Forelimb muscle (tissue), 1 donor: ENCODE measurements at regions not wholly inside any gene's neighbourhood (a gene's known extent, or its start where the extent isn't known, plus 50 kb on each side); places are given as distances from the start of the nearest gene placed in this dataset.

Source experiments
- DNase-seq: peaks from one replicate; pipeline ENCODE4 v3.0.0-alpha.2; 2013; ENCODE audit warnings: low read depth

DNA sequence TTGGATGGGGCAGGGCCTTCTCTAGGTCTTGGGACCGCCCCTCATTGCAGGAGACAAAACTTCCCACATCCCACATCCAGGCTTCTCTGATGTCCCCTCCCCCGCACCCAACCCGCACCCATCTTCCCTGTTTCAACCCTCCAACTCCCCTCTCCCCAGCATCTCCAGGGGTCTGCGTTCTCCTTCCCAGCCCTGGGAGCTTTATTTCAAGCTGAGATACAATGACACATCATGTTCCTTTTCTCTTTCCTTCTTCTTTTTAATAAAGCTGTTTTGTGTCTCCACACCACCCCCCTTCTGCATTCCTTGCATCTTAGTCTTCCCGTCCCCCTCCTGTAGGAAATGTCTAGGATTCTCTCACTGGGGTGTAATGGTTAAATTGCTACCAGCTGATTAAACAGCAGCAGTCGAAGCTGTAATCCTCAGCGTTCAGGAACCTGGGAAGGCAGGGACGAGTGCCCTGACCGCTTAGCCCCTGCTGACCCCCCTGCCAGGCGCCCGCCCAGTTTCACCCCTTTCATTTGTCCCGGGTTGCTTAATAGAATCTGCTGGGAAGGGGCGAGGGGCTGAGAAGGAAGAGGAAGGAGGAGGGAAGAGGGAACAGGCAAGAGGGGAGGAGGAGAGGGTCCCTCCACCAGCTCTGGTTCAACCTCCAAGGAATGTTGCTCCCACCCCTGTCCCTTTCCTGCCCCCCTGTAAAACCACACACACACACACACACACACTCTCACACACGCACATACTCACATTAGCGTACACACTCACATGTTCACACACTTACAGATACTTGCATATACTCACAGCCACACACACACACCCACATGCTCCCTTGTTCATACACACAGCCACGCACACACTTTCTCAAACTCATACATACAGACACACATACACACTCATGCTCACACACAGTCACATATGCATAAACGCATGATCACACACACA lies 104.5 kb upstream of the MED13L start:
- no peak for DNase-seq

DNA sequence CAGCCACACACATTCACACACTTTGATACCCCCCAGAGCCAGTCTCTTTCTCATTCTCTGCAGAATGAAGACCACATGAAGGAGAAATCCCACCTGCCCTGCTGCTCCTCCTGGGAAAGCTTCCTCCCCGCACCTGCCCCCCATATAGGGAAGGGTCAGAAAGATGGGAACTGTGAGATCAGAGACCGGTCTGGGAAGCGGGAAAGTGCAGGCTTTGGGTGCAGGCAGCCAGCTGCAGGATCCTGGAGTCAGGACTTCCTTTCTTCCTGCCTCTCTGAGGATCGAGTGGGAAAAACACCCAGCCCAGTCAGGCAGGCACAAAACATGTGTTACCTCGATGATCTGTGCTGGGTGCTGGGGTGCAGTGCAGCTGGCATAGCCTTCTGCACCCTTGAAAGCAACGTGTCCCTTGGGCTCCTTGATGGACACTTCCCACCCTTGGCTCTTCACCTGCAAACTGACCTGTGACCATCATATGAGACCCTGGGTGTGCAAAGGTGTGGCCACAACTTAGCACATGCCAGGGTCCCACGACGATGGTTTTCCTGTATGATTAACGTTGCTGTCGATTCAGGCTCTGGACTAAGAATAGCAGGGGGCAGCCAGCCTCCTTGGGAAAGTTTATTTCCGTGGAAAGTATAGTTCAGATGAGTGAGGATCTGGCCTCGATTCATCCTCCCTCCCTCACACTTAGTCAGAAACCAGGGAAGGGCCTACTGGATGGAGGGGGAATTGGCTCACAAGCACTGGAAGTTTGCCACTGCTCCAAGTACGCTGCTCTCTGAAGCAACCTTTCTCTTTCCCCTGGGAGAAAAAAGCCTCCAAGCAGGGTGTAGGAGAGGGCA lies 105.4 kb upstream of the MED13L start:
- DNase-seq = peak; percentile 88

DNA sequence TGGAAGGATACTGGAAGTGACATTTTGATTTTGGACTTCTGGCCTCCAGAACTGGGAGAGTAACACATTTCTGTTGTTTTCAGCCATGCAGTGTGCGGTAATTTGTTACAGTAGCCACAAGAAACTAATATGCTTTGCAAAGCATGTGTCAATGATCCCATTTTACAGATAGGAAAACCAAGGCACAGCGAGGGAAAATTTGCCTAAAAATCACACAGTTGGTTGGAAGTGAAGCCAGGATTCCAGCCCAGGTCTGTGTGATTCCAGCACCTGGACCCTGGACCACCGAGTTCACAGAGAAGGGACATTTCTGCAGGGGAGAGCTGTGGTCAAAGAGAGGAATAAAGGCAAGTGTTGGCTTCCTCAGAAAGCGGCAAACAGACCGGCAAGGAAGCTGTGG lies 106.7 kb upstream of the MED13L start:
- no peak for DNase-seq

DNA sequence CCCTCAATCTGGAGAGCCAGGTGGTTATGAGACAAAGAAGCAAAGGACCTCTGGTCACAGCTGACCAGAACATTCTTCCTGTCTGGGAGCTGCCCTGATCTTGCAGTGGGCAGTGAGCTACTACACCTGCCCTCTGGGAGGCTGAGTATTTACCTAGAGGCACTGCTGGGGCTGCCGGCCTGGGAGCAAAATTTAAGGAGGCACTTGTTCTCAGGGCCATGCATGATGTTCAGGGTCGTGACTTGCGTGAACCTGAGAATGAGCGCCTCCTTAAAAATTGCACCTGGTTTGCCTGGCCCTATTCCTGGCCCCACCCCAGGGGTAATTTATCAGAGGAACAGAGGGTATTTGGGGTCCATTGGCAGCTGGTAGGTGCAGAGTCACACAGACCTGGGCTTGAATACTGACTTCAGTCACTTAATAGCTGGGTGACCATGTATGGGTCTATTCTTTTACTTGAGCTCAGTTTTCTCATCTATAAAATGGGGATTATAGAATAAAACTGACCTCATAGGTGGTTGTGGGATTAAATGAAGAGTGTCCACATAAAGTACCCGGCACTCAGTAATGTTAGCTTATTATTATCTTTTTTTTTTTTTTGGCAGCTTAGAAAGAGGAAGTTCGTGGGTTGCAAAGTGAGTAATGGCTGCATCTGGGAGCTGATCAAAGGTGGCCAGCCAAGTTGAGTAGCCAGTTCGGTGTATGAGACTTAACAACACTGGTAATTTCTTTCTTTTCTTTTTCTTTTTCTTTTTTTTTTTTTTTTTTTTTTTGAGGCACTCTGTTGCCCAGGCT lies 107.4 kb upstream of the MED13L start:
- no peak for DNase-seq

DNA sequence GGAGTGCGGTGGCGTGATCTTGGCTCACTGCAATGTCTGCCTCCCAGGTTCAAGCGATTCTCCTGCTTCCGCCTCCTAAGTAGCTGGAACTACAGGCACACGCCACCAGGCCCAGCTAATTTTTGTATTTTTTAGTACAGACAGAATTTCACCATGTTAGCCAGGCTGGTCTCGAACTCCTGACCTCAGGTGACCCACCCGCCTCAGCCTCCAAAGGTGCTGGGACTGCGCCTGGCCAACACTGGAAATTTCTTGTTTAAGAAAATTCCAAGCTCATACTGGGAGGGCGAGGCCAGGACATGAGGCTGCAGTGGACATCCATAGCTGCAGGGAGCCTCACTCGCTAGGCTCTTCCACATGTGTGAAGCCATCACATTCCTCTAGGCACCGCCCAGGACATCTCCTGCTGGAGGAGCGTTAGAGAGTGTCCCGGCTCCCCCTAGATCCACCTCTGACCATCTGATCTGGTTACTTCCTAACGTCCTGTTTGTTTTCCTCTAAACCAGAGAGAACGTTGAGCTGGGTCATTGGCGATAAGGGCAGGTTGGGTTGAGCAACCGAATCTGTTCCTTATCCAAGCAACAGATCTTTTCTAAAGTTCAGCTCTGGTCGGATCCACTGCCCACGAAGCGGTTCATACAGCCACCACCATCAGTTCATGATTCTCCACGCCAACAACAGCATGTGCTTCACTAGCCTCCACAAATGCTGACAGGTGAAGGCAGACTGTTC lies 108.2 kb upstream of the MED13L start:
- DNase-seq = no peak

DNA sequence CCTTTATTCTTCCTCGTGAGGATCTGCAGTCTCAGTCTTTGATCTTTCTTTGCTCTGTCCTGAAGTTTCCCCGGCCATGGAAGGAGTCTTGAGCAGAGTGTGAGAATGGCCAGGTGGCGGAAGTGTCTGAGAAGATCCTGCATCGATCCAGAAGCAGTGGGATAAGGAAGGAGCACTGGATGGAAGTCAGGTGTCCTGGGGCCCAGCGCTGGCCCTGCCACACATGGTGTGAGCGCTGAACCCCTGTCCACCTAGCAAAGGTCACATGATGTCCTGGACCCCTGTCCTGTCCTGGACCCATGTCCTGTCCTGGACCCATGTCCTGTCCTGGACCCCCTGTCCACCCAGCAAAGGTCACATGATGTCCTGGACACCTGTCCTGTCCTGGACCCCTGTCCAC lies 111.8 kb upstream of the MED13L start:
- no peak for DNase-seq

DNA sequence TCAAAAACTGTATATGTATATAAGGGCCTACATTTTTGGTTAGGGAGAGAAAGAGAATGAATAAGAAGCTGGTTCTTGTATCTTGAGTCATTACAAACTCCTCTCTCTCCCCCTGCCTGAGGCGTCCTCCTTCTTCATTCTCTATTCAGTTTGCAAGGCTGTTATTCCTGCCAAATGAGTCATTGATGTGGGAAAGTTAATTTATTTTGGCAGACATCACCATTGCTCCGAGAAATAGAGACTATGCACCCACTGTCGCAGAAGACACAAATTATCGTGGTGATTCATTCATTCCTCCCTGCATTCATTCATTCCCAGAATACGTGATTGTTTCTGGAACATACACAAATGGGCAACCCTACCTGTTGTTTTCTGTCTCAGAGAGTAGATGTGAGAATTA lies 112.5 kb upstream of the MED13L start:
- no peak for DNase-seq

DNA sequence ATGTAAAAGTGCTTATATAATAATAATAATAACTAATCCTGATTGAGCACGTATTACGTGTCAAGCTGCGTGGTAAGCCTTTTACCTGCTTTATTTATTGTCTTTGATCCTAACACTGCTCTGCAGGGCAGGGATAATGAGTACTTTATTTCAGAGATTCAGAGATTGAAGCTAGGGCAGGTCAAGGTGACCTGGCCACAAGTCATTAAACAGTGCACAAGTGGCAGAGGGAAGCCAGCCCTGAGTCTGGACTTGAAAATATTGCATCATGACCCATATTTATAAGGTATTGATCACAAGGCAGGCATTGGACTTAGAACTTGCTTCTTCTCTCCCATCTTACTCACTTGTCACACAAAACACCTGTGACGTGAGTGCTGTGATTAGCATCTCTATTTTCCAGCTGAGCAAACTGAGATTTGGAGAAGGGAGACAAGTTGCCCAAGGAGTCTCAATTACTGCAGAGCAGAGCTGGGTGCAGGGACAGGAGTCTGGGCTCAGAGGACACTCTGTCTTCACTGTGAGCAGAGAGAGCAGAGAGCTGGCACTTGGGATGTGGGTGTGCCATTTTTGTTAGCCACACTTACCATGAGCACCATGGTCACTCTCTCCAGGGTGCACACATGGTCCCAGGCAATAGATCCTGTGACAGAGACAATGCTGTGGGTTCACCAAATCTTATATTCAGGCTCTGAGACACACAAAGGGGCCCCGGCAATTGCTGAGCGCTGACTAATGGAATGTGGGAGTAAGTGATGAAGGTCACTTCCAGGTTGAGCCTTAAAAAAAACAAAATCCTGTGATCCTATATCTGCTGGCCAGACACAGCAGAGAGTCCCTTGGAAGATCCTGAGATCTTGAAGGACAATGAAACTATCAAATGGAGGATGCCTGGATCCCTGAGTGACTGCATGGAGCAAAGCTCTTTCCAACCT lies 113.2 kb upstream of the MED13L start:
- no peak for DNase-seq

DNA sequence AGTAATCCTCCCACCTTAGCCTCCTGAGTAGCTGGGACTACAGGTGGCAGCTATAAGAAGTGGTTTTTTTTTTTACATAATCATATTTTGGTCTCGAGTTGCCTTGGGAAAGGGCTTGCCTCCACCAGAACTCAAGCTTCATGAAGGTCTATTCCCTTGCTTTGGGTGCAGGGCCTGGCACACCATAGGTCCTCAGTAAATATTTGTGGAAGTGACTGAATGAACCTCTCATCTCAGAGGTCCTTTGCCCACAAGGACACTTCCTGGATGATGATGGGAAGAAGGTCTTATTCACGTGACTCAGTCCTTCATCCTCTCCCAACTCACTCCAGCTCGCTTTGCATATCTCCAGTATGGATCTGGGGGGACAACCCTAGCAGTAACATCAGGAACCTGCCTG lies 114.0 kb upstream of the MED13L start:
- no peak for DNase-seq

DNA sequence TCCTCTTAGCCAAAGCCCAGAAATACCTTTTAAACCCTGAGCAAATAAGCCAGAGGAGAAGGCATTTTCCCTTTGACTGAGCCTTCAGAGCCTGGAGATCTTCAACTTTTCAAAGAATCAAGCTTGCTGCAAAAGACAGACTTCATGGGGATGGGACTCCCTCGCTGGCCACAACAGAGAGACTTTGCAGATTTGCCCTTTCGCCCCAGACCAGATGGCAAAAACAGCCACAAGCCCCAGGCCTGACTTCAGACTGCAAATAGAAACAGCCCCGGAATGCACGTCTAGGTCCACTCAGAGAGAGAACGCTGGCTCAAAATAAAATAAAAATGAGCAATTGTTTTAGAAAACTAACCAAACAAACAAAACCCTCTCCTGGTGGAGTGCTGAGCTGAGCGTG lies 114.6 kb upstream of the MED13L start:
- no peak for DNase-seq

DNA sequence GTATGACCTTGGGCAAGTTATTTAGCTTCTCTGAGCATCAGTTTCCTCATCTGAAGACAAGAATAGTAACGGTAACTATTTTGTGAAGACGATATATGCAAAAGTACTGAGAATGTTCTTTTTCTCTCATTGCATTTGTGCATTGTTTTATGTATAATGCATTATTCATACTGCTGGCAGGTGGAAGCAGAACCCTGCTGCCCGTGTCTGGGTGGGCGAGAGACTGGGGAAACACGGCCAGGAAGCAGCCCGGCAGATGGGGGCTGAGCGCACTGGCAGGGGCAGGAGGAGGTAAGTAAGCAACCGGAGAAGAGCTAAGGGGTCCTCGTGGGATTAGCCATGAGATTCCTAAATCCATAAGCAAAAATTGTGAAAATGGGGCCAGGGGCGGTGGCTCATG lies 115.8 kb upstream of the MED13L start:
- no peak for DNase-seq

DNA sequence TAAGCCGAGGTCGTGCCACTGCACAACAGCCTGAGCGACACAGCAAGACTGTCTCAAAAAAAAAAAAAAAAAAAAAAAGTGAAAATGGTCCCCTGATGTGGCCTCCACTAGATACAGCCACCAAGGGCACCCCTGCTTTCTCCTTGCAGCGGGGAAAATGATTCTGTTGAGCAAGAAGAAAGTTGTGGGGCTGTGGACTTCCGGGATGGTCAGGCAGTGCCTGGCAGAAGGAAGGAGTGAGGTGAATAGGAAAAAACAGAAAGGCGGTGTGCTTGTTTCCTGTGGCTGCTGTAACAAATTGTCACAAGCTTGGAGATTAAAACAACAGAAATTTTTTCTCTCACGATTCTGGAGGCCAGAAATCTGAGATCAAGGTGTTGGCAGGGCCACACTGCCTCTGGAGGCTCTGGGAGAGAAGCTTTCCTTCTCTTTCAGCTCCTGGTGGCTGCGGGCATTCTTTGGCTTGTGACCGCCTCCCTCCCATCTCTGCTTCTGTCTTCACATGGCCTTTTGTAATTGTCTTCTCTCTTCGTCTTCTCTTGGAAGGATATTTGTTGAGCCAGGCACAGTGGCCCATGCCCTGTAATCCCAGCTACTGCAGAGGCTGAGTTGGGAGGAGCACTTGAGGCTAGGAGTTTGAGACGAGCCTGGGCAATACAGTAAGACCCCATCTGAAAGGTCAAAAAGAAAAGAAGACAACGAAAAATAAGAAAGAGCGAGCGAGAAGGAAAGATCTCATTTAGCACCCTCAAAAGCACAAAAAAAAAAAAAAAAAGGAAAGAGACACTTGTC lies 116.6 kb upstream of the MED13L start:
- DNase-seq = no peak

DNA sequence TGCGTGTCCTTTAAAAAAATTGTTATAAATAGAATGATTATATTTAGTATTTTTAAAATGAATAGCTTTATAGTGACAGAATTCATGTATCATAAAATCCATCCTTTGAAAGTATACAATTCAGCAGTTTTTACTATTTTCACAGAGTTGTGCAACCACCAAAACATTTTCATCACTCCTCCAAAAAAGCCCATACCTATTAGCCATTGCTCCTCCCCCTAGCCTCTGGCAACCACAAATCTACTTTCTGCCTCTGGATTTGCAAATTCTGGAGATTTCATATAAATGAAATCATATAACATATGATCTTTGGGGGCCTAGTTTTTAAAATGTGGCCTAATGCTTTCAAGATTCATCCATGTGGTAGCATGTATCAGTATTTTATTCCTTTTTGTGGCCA lies 117.9 kb upstream of the MED13L start:
- no peak for DNase-seq

DNA sequence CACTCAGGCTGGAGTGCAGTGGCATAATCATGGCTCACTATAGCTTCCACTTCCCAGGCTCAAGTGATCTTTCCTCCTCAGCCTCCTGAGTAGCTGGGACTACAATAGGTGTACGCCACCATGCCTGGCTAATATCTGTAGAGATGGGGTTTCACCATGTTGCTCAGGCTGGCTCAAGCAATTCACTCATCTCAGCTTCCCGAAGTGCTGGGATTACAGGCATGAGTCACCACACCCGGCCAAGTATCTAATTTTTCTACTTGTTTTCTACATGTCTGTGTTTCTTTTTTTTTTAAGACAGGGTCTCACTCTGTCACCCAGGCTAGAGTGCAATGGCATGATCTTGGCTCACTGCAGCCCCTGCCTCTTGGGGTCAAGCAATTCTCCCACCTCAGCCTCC lies 119.7 kb upstream of the MED13L start:
- DNase-seq = no peak

DNA sequence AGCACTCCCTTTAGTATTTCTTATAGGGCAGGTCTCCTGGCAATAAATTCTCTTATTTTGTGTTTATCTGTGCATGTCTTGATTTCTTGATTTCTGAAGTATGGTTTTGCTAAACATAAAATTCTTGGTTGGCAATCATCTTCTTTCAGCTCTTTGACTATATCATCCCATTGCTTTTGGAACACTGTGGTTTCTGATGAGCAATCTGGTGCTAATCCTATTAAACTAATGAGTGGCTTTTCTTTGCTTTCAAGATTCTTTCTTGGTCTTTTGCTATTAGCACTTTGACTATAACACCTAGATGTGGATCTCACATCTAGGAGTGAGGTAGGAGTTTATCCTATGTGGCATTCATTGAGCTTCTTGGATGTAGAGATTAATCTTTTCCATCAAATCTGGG lies 120.7 kb upstream of the MED13L start:
- no peak for DNase-seq

DNA sequence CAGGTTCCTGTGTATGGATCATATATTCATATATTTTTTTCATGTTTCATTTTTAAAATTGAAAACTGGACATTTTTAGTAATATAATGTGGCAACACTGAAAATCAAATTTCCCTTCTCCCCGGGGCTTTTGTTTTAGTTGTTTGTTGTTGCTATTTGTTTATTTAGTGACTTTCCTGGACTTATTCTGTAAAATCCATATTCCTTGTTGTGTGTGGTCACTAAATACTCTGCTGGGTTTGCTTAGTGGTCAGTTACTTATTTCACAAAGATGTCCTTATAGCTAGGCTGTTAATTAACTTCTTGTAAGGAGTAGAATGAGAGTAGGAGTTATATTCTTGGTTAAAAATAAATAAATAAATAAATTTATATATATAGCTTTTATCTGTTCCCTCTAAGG lies 121.6 kb upstream of the MED13L start:
- no peak for DNase-seq

DNA sequence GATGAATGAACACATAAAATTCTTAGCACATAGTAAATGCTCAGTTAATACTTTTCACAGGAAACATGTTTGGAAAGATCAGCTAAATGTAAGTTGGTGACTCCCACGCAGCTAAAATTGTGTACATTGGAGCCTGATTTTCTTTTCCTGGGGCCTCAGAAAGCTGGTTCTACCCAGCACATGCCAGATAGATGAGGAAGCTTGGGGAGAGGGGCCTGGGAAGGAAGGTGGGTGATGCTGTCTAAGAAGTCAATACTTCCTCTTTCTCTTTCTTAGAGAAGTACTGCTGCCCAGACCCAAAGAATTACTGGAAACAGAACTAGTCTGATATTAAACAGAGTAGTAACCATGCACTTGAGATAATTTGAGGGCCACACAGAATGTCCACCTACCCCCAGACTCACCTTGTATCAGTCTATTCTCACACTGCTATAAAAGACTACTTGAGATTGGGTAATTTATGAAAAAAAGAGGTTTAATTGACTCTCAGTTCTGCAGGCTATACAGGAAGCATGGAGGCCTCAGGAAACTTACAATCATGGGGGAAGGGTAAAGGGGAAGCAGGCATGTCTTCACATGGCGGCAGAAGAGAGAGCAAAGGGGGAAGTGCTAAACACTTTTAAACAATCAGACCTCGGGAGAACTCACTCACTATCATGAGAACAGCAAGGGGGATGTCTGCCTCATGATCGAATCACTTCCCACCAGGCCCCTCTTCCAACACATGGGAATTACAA lies 123.3 kb upstream of the MED13L start:
- DNase-seq = no peak

DNA sequence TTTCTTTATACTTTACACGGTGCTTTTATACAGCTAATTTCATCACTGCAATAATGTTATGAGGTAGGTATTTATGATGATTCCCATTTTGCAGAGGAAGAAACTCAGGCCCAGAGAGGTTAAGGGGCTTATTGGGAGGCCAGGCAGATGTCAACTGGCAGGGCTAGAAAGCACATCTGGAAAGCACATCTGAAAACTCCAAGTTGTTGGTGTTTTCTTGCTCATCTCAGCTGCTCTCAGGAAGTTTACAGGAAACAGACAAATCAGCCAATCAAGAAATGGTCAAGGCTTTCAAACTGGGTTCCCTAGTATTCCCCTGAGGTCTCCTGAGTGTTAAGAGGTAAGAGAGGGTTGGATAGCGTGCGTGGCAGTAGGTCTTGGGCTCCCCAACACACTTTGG lies 124.1 kb upstream of the MED13L start:
- DNase-seq = no peak
